ENCODE measurements at regions not wholly inside any gene's neighbourhood (a gene's known extent, or its start where the extent isn't known, plus 50 kb on each side); places are given as distances from the start of the nearest gene placed in this dataset.

DNA sequence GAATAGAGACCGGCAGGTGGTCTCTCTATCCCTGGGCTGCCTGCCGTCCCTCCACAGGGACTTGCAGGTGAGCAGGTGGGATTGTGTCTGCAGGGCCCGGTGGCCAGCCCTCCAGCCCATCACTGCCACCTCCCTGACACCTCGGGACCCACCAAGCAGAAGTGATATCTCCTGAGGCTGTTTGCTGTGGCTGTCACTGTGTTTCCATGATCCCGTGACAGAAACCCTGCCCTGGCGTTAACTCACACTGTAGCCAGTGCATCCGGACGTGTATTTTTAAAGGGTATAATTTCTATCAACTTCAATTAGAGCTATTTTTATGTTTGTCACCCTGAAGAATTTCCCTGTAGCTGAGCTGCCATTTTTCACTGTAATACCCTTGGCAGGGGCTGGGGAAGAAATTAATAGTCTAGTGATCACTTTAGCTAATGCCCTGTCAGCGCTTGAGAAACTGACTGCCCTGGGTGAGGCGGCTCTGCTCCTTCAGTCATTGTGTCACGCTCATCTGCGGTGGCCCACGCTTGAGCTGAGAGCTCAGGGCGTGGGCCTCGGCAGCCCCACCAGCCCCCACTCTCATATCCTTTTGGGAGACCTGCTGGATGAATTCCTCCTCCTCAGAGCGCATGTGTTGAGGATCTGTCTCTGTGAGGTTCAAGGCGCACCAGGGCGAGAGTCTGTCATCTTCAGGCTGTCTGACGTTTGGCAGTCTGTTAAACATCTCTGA lies 229.9 kb upstream of the CIBAR2 start:
- WGBS (ENCODE audit: low lambda C conversion rate, missing lambda C conversion rate), result 82% methylated on average over 19 of the region's 19 CpGs
- Histone ChIP-seq H3K79me2 (no peaks in the 10 kb centered on the region), H4K20me1 (ENCODE audit: insufficient read depth, poor library complexity, severe bottlenecking) (no peaks in the 10 kb centered on the region), H3K36me3 (replicated peaks; ENCODE audit: insufficient read depth, low read depth) (no peaks in the 10 kb centered on the region), H3K4me2 (no peak overlapping the region), H2AFZ (no peak overlapping the region), H3K27me3 (no peaks in the 10 kb centered on the region), H3K9me2 (replicated peaks; ENCODE audit: insufficient read depth) (no peaks in the 10 kb centered on the region), H3K27ac (no peak overlapping the region), H3K4me3 (no peak overlapping the region), H3K4me1 (ENCODE audit: insufficient read depth) (no peaks in the 10 kb centered on the region), H3K9me3 (ENCODE audit: low read depth) (no peaks in the 10 kb centered on the region)
- no peak for TF ChIP-seq EZH2 (IDR thresholded peaks at IDR 0.05; ENCODE audit: borderline replicate concordance)
- no peak for TF ChIP-seq EZH2phosphoT487 (IDR thresholded peaks at IDR 0.05; ENCODE audit: low read depth, severe bottlenecking, unreplicated experiment)
- TF ChIP-seq, protein P1, sequence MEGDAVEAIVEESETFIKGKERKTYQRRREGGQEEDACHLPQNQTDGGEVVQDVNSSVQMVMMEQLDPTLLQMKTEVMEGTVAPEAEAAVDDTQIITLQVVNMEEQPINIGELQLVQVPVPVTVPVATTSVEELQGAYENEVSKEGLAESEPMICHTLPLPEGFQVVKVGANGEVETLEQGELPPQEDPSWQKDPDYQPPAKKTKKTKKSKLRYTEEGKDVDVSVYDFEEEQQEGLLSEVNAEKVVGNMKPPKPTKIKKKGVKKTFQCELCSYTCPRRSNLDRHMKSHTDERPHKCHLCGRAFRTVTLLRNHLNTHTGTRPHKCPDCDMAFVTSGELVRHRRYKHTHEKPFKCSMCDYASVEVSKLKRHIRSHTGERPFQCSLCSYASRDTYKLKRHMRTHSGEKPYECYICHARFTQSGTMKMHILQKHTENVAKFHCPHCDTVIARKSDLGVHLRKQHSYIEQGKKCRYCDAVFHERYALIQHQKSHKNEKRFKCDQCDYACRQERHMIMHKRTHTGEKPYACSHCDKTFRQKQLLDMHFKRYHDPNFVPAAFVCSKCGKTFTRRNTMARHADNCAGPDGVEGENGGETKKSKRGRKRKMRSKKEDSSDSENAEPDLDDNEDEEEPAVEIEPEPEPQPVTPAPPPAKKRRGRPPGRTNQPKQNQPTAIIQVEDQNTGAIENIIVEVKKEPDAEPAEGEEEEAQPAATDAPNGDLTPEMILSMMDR (IDR thresholded peaks at IDR 0.05; ENCODE audit: poor library complexity), result no peak
- DNase-seq (ENCODE audit: low spot score), result no peak

- H3K4me1 ChIP-seq (ENCODE audit: insufficient read depth), result peaks cover 11% of the 10 kb centered on the region
- H2AFZ ChIP-seq, result no peak overlapping the region
- H3K4me2 ChIP-seq, result no peak overlapping the region
- no peaks in the 10 kb centered on the region for H3K9me2 ChIP-seq (replicated peaks; ENCODE audit: insufficient read depth)
- H3K9me3 ChIP-seq (ENCODE audit: low read depth), result no peaks in the 10 kb centered on the region
- no peak for TF ChIP-seq EZH2 (IDR thresholded peaks at IDR 0.05; ENCODE audit: borderline replicate concordance)
- no peak for TF ChIP-seq EZH2phosphoT487 (IDR thresholded peaks at IDR 0.05; ENCODE audit: low read depth, severe bottlenecking, unreplicated experiment)
- TF ChIP-seq, protein P1 (IDR thresholded peaks at IDR 0.05; ENCODE audit: poor library complexity), result no peak
- DNase-seq (ENCODE audit: low spot score), result no peak
- H4K20me1 ChIP-seq (ENCODE audit: insufficient read depth, poor library complexity, severe bottlenecking), result no peaks in the 10 kb centered on the region
- no peak overlapping the region for H3K27ac ChIP-seq
- H3K27me3 ChIP-seq, result no peaks in the 10 kb centered on the region
- no peaks in the 10 kb centered on the region for H3K36me3 ChIP-seq (replicated peaks; ENCODE audit: insufficient read depth, low read depth)
- 87% methylated on average over 12 of the region's 17 CpGs for WGBS (ENCODE audit: low lambda C conversion rate, missing lambda C conversion rate)
- no peaks in the 10 kb centered on the region for H3K79me2 ChIP-seq
- no peak overlapping the region for H3K4me3 ChIP-seq
Observed at GRCh38 chr16:85344502-85345128, 232.3 kb upstream of the CIBAR2 start.

GRCh38 chr16:85345129-85345639 lies 232.9 kb upstream of the CIBAR2 start:
- Histone ChIP-seq H2AFZ (no peak overlapping the region), H3K27me3 (no peaks in the 10 kb centered on the region), H3K27ac (no peak overlapping the region), H3K4me2 (no peak overlapping the region), H3K79me2 (peaks cover 1% of the 10 kb centered on the region), H3K9me2 (replicated peaks; ENCODE audit: insufficient read depth) (no peaks in the 10 kb centered on the region), H3K4me1 (ENCODE audit: insufficient read depth) (peaks cover 17% of the 10 kb centered on the region), H3K9me3 (ENCODE audit: low read depth) (no peaks in the 10 kb centered on the region), H3K36me3 (replicated peaks; ENCODE audit: insufficient read depth, low read depth) (no peaks in the 10 kb centered on the region), H4K20me1 (ENCODE audit: insufficient read depth, poor library complexity, severe bottlenecking) (no peaks in the 10 kb centered on the region), H3K4me3 (no peak overlapping the region)
- TF ChIP-seq, protein P1 (IDR thresholded peaks at IDR 0.05; ENCODE audit: poor library complexity), result no peak
- TF ChIP-seq EZH2phosphoT487 (IDR thresholded peaks at IDR 0.05; ENCODE audit: low read depth, severe bottlenecking, unreplicated experiment) (no peak), EZH2 (IDR thresholded peaks at IDR 0.05; ENCODE audit: borderline replicate concordance) (no peak)
- WGBS (ENCODE audit: low lambda C conversion rate, missing lambda C conversion rate), result 74% methylated on average over 7 of the region's 7 CpGs
- no peak for DNase-seq (ENCODE audit: low spot score)

Measured in hepatocyte (in vitro differentiated cells).